NB4 (cell line): ENCODE measurements at regions not wholly inside any gene's neighbourhood (a gene's known extent, or its start where the extent isn't known, plus 50 kb on each side); places are given as distances from the start of the nearest gene placed in this dataset.

Experiments
- DNase-seq: peaks from one replicate; pipeline ENCODE4 v3.0.0; 2010; ENCODE audit warnings: low read depth
- H3K4me3 ChIP-seq: one replicate; pipeline ENCODE4 v1.5.1; 2011; ENCODE audit warnings: mild to moderate bottlenecking, low read depth, low read length, moderate library complexity
- MYC ChIP-seq: IDR thresholded peaks from 2 replicates; pipeline ENCODE4 v1.6.1; 2011; ENCODE audit warnings: low read depth, low read length
- POLR2A ChIP-seq: IDR thresholded peaks from 2 replicates; pipeline ENCODE4 v1.6.1; 2011; ENCODE audit warnings: mild to moderate bottlenecking; ENCODE audit not compliant: insufficient read length; ENCODE audit errors: extremely low read depth
- TF ChIP-seq, protein P1 (sequence below): IDR thresholded peaks from one replicate; pipeline ENCODE4 v1.5.1; 2012; ENCODE audit warnings: low read depth, low read length
- TF ChIP-seq, protein P2 (sequence below): IDR thresholded peaks from 2 replicates; pipeline ENCODE4 v1.6.1; 2011; ENCODE audit warnings: low read depth, low read length

DNA sequence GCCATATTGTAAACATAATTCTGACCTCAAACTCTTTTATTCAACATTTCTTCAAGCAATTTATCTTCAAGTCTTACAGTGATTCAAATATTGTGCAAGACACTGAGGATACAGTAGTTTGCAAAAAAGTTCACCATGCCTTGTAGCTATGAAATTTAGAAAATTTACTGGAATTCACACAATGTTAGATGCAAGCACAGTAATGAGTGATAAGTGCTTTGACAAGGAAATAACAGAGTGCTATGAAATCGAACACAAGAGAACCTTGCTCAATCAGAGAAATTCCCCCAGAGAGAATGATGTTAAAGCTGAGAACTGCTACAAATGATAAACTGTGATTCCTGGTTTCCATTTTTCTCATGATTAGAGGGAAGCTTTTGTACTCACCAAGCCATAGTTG, 952.9 kb downstream of the FAT4 start:
- TF ChIP-seq, protein P1, sequence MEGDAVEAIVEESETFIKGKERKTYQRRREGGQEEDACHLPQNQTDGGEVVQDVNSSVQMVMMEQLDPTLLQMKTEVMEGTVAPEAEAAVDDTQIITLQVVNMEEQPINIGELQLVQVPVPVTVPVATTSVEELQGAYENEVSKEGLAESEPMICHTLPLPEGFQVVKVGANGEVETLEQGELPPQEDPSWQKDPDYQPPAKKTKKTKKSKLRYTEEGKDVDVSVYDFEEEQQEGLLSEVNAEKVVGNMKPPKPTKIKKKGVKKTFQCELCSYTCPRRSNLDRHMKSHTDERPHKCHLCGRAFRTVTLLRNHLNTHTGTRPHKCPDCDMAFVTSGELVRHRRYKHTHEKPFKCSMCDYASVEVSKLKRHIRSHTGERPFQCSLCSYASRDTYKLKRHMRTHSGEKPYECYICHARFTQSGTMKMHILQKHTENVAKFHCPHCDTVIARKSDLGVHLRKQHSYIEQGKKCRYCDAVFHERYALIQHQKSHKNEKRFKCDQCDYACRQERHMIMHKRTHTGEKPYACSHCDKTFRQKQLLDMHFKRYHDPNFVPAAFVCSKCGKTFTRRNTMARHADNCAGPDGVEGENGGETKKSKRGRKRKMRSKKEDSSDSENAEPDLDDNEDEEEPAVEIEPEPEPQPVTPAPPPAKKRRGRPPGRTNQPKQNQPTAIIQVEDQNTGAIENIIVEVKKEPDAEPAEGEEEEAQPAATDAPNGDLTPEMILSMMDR, result no peak
- no peak overlapping the region for H3K4me3 ChIP-seq
- no peak for DNase-seq

DNA sequence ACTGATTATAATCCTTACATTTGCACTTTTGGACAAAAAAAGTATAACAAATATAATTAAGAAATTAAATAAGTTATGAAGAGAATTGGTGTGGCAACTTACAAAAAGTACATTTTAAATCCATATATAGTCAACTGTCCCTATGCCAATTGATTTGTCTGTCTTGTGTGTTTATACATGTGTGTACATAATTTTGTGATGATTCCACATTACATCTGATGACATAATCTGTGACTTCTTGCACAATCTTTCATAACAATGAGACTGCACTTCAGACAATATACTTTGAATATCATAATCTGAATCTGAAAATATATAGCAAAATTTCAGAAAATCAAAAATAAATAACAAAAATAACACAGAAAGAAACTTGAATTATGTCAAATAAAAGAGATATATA, 953.4 kb downstream of the FAT4 start:
- TF ChIP-seq, protein P2, sequence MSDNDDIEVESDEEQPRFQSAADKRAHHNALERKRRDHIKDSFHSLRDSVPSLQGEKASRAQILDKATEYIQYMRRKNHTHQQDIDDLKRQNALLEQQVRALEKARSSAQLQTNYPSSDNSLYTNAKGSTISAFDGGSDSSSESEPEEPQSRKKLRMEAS, result no peak
- TF ChIP-seq POLR2A, result no peak
- TF ChIP-seq, protein P1, result no peak
- TF ChIP-seq MYC, result no peak
- no peak overlapping the region for H3K4me3 ChIP-seq

DNA sequence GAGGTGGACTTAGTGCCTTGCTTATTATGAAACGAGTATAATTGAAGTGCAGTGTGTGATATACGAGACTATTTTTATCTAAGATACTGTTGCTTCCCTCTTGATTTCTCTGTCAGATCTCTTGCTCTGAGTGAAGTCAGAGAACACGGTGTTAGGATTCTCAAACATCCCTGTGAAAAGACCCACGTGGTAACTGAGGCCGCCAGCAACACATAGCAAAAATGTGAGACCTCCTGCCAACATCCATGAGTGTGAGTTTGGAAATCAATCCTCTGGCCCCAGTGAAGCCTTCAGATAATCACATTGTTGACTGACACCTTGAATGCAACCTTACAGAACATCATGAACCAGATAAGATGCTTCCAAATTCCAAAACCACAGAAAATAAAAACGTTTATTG, 954.4 kb downstream of the FAT4 start:
- H3K4me3 ChIP-seq, result no peak overlapping the region
- DNase-seq, result no peak
- TF ChIP-seq MYC, result no peak
- TF ChIP-seq, protein P1, result no peak
- TF ChIP-seq, protein P2, result no peak
- TF ChIP-seq POLR2A, result no peak

More for the DNA sequence above, 953.4 kb downstream of the FAT4 start:
- DNase-seq, result no peak

DNA sequence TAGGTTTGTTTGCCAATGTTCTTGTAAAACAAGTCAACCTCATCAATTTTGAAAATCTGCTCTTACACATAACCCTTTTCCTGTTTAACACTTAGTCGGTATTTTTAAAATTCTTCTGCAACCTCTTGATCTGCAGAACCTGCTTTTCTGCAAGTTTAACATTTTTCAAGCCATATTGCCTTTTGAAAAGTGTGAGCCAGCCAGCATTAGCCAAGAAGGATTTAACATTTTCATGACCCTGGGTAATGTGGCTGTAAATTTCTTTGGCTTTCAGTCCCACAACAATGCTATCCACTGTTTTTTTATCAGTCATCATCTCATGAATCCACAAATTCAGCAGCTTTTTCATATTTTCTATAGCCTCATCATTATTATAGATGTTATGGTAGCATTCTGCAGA, 956.5 kb downstream of the FAT4 start:
- DNase-seq, result no peak
- H3K4me3 ChIP-seq, result no peak overlapping the region
- TF ChIP-seq POLR2A, result no peak
- TF ChIP-seq MYC, result no peak
- TF ChIP-seq, protein P1, result no peak
- TF ChIP-seq, protein P2, result no peak

DNA sequence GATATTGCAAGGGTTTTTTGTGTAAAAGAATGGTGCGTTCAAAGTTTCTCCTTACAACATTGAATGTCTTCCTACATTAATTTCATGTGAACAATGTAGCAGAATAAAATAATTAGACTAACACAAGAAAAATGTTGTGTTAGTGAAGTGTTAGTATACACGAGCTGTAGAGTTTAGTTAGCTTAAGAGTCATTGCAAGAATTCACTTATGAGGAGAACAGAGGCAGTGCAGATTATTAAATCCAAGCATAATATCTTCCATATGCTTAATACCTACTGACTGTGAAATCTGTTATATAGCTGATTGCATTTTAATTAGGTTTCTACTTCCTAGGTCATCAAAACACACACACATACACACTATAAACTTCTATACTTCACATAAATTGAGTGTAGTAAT, 959.0 kb downstream of the FAT4 start:
- no peak overlapping the region for H3K4me3 ChIP-seq
- TF ChIP-seq MYC (no peak), POLR2A (no peak)
- TF ChIP-seq, protein P1, result no peak
- TF ChIP-seq, protein P2, result no peak
- DNase-seq, result no peak

DNA sequence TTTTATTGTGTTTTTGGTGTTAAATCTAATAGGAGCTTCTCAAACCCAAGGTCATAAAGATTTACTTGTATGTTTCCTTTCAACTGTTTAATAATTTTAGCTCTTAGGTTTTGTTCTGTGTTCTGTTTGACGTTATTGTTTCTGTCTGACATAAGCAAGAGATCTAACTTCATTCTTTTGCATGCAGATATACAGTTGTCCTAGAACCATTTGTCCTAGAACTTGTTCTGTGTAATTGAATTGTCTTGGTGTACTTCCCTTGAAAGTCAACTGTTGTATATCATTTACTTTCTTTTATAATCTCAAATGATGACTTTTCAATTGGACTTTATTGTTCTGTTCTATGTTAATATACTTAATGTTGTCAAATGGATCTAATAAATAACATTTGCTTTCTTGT, 977.1 kb downstream of the FAT4 start:
- no peak overlapping the region for H3K4me3 ChIP-seq
- TF ChIP-seq MYC (no peak), POLR2A (no peak)
- TF ChIP-seq, protein P2, result no peak
- TF ChIP-seq, protein P1, result no peak
- DNase-seq, result no peak
